ENCODE measurements at regions not wholly inside any gene's neighbourhood (a gene's known extent, or its start where the extent isn't known, plus 50 kb on each side); places are given as distances from the start of the nearest gene placed in this dataset.

DNA sequence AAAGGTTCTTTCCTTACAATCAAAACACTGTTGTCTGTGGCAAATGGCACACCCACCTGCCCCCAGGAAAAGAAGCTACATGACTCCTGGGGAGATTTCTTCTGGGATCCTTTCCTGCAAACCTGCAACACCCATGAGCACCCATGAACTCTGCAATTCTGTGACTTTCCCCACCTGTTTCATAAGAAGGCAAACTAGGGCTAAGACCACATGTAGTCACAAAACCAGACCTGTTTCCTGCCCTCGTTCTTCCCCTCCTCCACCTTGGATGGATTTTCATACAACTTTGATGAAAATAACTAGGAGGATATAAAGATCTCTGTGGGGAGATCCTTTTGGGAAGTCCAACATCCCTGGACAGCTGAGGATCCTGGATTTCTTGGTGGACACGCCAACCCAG lies 1084.7 kb downstream of the BCL11B start:
- TF ChIP-seq ZNF423 (CRISPR knock-in tag; IDR thresholded peaks at IDR 0.05) (no peak), ETV6 (CRISPR knock-in tag; IDR thresholded peaks at IDR 0.05) (no peak), CREB1 (CRISPR knock-in tag; IDR thresholded peaks at IDR 0.05) (no peak), NFYB (CRISPR knock-in tag; conservative IDR thresholded peaks at IDR 0.05; ENCODE audit: low read depth) (no peak), FOXK1 (CRISPR knock-in tag; IDR thresholded peaks at IDR 0.05) (no peak), TCF7 (CRISPR knock-in tag; IDR thresholded peaks at IDR 0.05; ENCODE audit: low read depth) (no peak), NR3C1 (CRISPR knock-in tag; conservative IDR thresholded peaks at IDR 0.05; ENCODE audit: low read depth) (no peak)
- TF ChIP-seq, protein P1, sequence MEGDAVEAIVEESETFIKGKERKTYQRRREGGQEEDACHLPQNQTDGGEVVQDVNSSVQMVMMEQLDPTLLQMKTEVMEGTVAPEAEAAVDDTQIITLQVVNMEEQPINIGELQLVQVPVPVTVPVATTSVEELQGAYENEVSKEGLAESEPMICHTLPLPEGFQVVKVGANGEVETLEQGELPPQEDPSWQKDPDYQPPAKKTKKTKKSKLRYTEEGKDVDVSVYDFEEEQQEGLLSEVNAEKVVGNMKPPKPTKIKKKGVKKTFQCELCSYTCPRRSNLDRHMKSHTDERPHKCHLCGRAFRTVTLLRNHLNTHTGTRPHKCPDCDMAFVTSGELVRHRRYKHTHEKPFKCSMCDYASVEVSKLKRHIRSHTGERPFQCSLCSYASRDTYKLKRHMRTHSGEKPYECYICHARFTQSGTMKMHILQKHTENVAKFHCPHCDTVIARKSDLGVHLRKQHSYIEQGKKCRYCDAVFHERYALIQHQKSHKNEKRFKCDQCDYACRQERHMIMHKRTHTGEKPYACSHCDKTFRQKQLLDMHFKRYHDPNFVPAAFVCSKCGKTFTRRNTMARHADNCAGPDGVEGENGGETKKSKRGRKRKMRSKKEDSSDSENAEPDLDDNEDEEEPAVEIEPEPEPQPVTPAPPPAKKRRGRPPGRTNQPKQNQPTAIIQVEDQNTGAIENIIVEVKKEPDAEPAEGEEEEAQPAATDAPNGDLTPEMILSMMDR (IDR thresholded peaks at IDR 0.05) = no peak

Data from WTC11 (cell line).